Type B pancreatic cell (in vitro differentiated cells): ENCODE measurements at regions not wholly inside any gene's neighbourhood (a gene's known extent, or its start where the extent isn't known, plus 50 kb on each side); places are given as distances from the start of the nearest gene placed in this dataset.

Experiments
- DNase-seq: peaks from one replicate; pipeline ENCODE4 v3.0.0; 2021; ENCODE audit warnings: mixed read lengths; ENCODE audit not compliant: unreplicated experiment; ENCODE audit errors: extremely low spot score
- H3K27ac Mint-ChIP-seq: 2 replicates; pipeline ENCODE4 v1.8.0; 2021; ENCODE audit warnings: mild to moderate bottlenecking, mixed read lengths
- H3K27me3 Mint-ChIP-seq: 2 replicates; pipeline ENCODE4 v1.8.0; 2021; ENCODE audit warnings: mixed read lengths
- H3K36me3 Mint-ChIP-seq: 2 replicates; pipeline ENCODE4 v1.8.0; 2021; ENCODE audit warnings: mixed read lengths
- H3K4me1 Mint-ChIP-seq: one replicate; pipeline ENCODE4 v1.8.0; 2021; ENCODE audit warnings: mixed read lengths; ENCODE audit not compliant: unreplicated experiment
- H3K4me3 Mint-ChIP-seq: 2 replicates; pipeline ENCODE4 v1.8.0; 2021; ENCODE audit warnings: mild to moderate bottlenecking, mixed read lengths
- H3K9me3 Mint-ChIP-seq: 2 replicates; pipeline ENCODE4 v1.8.0; 2021; ENCODE audit warnings: mixed read lengths
- CTCF ChIP-seq: fragments of 200-600 bp; sonication (generic); conservative IDR thresholded peaks from 2 replicates; pipeline ENCODE4 v1.5.0; 2021; ENCODE audit warnings: antibody characterized with exemption, mild to moderate bottlenecking

GRCh38 chr3:176579711-176580185, 617.5 kb downstream of the TBL1XR1 start:
- Mint-ChIP-seq H3K36me3 (no peaks in the 10 kb centered on the region), H3K27me3 (no peaks in the 10 kb centered on the region), H3K9me3 (peaks cover 12% of the 10 kb centered on the region), H3K27ac (no peak overlapping the region), H3K4me3 (no peak overlapping the region), H3K4me1 (no peaks in the 10 kb centered on the region)
- TF ChIP-seq CTCF = no peak
- no peak for DNase-seq

GRCh38 chr3:176578316-176578715, 619.0 kb downstream of the TBL1XR1 start:
- H3K36me3 Mint-ChIP-seq = no peaks in the 10 kb centered on the region
- peaks cover 12% of the 10 kb centered on the region for H3K9me3 Mint-ChIP-seq
- no peak for TF ChIP-seq CTCF
- H3K4me1 Mint-ChIP-seq = no peaks in the 10 kb centered on the region
- no peak overlapping the region for H3K4me3 Mint-ChIP-seq
- no peaks in the 10 kb centered on the region for H3K27me3 Mint-ChIP-seq
- no peak for DNase-seq
- no peak overlapping the region for H3K27ac Mint-ChIP-seq

GRCh38 chr3:176577447-176577846, 619.8 kb downstream of the TBL1XR1 start:
- H3K27me3 Mint-ChIP-seq = no peaks in the 10 kb centered on the region
- no peaks in the 10 kb centered on the region for H3K36me3 Mint-ChIP-seq
- no peak overlapping the region for H3K4me3 Mint-ChIP-seq
- no peak for DNase-seq
- H3K27ac Mint-ChIP-seq = no peak overlapping the region
- no peak for TF ChIP-seq CTCF
- peaks cover 12% of the 10 kb centered on the region for H3K9me3 Mint-ChIP-seq
- H3K4me1 Mint-ChIP-seq = no peaks in the 10 kb centered on the region

GRCh38 chr3:176574786-176575185, 622.5 kb downstream of the TBL1XR1 start:
- Mint-ChIP-seq H3K27ac (no peak overlapping the region), H3K4me3 (no peak overlapping the region), H3K4me1 (no peaks in the 10 kb centered on the region), H3K9me3 (peaks cover 3% of the 10 kb centered on the region), H3K27me3 (no peaks in the 10 kb centered on the region), H3K36me3 (no peaks in the 10 kb centered on the region)
- DNase-seq = no peak
- TF ChIP-seq CTCF = no peak

GRCh38 chr3:176571926-176572325, 625.4 kb downstream of the TBL1XR1 start:
- H3K4me1 Mint-ChIP-seq = peaks cover 9% of the 10 kb centered on the region
- H3K27me3 Mint-ChIP-seq = no peaks in the 10 kb centered on the region
- peaks cover 3% of the 10 kb centered on the region for H3K9me3 Mint-ChIP-seq
- H3K27ac Mint-ChIP-seq = no peak overlapping the region
- no peaks in the 10 kb centered on the region for H3K36me3 Mint-ChIP-seq
- DNase-seq = no peak
- H3K4me3 Mint-ChIP-seq = no peak overlapping the region
- TF ChIP-seq CTCF = no peak

GRCh38 chr3:176570992-176571391, 626.3 kb downstream of the TBL1XR1 start:
- H3K27ac Mint-ChIP-seq = no peak overlapping the region
- peaks cover 9% of the 10 kb centered on the region for H3K4me1 Mint-ChIP-seq
- H3K27me3 Mint-ChIP-seq = no peaks in the 10 kb centered on the region
- no peak overlapping the region for H3K4me3 Mint-ChIP-seq
- TF ChIP-seq CTCF = no peak
- no peak for DNase-seq
- H3K36me3 Mint-ChIP-seq = no peaks in the 10 kb centered on the region
- peaks cover 3% of the 10 kb centered on the region for H3K9me3 Mint-ChIP-seq
